Stomach smooth muscle (tissue), 2 donors: ENCODE measurements at regions not wholly inside any gene's neighbourhood (a gene's known extent, or its start where the extent isn't known, plus 50 kb on each side); places are given as distances from the start of the nearest gene placed in this dataset.
"Not testable (repeated sequence)": the region's sequence is repeated elsewhere in the genome, so short reads cannot be mapped to it uniquely, and the experiment has no call there.

Source experiments
- H3K27ac ChIP-seq: one replicate; pipeline ENCODE4 v1.7.0; 2013; ENCODE audit warnings: mild to moderate bottlenecking, low read length, inconsistent platforms
- H3K27me3 ChIP-seq, 2 donors: one replicate each; pipeline ENCODE4 v1.7.0; 2013; ENCODE audit warnings: low read length in 2 of 2; ENCODE audit not compliant: insufficient read depth in 2 of 2, control insufficient read depth in 1 of 2
- H3K36me3 ChIP-seq, 2 donors: one replicate each; pipeline ENCODE4 v1.7.0; 2013; ENCODE audit warnings: low read length in 2 of 2; ENCODE audit not compliant: control insufficient read depth in 2 of 2, insufficient read depth in 2 of 2
- H3K4me1 ChIP-seq: one replicate; pipeline ENCODE4 v1.7.0; 2013; ENCODE audit warnings: low read length; ENCODE audit not compliant: control insufficient read depth, insufficient read depth
- H3K4me3 ChIP-seq, 2 donors: one replicate each; pipeline ENCODE4 v1.7.0; 2013; ENCODE audit warnings: low read length in 2 of 2
- H3K9ac ChIP-seq, 2 donors: one replicate each; pipeline ENCODE4 v1.7.0; 2013; ENCODE audit warnings: low read length in 2 of 2, mild to moderate bottlenecking in 1 of 2
- H3K9me3 ChIP-seq, 2 donors: one replicate each; pipeline ENCODE4 v1.7.0; 2013; ENCODE audit warnings: low read length in 2 of 2; ENCODE audit not compliant: control insufficient read depth in 2 of 2
- donor health status: healthy.
- donor health status: Pancreatic carcinoma.

DNA sequence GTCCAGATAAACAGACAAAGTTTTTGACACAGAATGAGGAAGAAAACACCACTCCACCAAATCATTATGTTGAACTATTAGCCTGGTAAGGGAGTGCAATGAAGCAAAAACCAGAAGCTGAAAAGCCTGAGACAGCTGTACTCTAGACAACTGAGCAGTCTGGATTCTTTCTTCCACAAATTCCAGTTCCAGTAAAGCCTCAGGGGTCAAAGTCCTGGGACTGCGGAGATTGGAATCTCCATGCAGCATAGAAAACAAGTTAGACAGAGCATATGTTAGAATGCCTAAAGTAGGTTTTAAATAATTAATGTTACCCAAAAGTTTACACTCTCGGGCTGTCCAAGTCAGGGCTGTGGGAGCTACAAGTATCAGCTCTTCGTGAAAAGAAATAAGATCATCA is 263.2 kb downstream of the TECRL start:
- no peak overlapping the region for H3K9ac ChIP-seq
- no peak overlapping the region for H3K4me3 ChIP-seq
- no peaks in the 10 kb centered on the region for H3K27me3 ChIP-seq
- H3K4me1 ChIP-seq, result no peaks in the 10 kb centered on the region
- peaks cover 0 to 5% of the 10 kb centered on the region in 2 donors for H3K9me3 ChIP-seq
- no peaks in the 10 kb centered on the region for H3K36me3 ChIP-seq
- H3K27ac ChIP-seq, result no peak overlapping the region

DNA sequence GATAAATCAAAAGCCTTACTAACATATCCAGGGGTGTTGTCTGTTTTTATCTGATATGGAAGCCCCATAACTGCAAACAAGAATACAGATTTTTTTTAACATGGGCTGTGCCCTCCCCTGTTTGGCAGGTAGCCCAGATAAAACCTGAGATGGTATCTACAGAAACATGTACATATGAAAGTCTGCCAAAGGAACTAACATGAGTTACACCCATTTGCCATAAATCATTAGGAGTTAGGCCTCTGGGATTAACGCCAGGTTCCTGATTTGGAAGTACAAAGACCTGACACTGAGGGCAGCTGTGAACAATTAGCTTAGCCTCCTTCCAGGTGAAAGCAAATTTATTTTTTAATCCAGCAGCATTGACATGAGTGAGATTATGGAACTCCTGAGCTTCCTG is 264.3 kb downstream of the TECRL start:
- Histone ChIP-seq H3K4me3 (no peak overlapping the region), H3K36me3 (no peaks in the 10 kb centered on the region), H3K4me1 (no peaks in the 10 kb centered on the region), H3K27me3 (no peaks in the 10 kb centered on the region), H3K9ac (no peak overlapping the region), H3K9me3 (peaks cover 0 to 5% of the 10 kb centered on the region in 2 donors), H3K27ac (no peak overlapping the region)

DNA sequence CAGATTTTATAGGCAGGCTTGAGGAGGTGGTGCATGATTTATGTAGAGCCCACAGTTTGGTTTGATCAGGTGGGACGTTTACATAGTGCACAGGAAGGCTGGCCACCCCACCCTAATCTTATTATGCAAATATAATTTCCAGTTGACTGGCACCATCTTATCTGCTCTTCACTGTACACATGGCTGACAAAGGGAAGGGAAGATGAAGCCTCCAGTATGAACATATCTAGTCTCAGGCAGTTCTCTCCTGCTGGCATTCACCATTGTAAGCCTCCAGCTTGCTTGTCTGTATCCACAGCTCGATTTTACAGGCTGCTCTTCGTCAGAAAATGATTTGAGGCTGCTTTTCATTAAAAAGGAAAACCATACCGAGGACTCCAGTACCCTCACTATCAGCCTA is 278.3 kb downstream of the TECRL start:
- Histone ChIP-seq H3K36me3 (no peaks in the 10 kb centered on the region), H3K9ac (no peak overlapping the region), H3K4me3 (no peak overlapping the region), H3K27ac (no peak overlapping the region), H3K9me3 (no peaks in the 10 kb centered on the region), H3K4me1 (no peaks in the 10 kb centered on the region), H3K27me3 (no peaks in the 10 kb centered on the region)

DNA sequence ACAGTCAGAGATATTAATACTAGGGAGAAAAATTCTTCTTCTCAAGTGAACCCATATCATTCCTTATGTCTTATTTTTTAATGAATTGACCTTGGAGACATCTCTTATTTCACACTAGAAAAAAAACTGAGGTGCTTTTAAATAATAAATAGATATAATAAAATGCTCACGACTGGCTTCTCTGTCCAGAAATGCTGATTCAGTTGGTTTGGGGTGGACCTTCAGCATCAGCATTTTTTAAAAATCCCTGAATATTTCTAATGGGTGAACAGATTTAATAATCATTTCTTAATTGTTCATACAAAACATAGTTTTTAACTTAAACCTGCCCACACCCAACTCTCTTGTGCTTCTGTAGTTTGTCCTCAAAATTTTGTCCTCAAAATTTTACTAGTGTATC is 283.9 kb downstream of the TECRL start:
- no peaks in the 10 kb centered on the region for H3K9me3 ChIP-seq
- no peak overlapping the region for H3K27ac ChIP-seq
- no peaks in the 10 kb centered on the region for H3K4me1 ChIP-seq
- H3K27me3 ChIP-seq, result no peaks in the 10 kb centered on the region
- H3K4me3 ChIP-seq, result no peak overlapping the region
- no peaks in the 10 kb centered on the region for H3K36me3 ChIP-seq
- no peak overlapping the region for H3K9ac ChIP-seq

DNA sequence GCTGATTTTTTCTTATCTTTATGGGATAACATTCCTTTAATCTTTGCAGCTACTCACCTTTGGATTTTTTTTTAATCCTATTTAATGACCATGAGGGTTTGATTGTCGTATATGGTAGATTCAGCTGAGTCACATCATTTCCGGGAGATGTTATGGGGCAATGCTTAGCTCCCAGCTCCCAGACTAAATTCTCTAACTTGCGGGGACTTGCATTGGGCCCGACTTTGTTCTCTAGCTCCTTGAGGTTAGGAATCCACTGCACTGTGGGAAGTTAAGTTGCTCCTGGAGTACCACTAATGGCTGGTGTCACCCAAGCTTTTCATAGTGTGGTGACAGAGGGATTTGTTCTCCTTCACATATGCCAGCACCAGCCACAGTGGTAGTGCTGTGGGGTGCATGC is 287.4 kb downstream of the TECRL start:
- Histone ChIP-seq H3K4me1 (no peaks in the 10 kb centered on the region), H3K9ac (no peak overlapping the region), H3K9me3 (peaks cover 0 to 3% of the 10 kb centered on the region in 2 donors), H3K36me3 (no peaks in the 10 kb centered on the region), H3K27me3 (no peaks in the 10 kb centered on the region), H3K4me3 (no peak overlapping the region), H3K27ac (no peak overlapping the region)

DNA sequence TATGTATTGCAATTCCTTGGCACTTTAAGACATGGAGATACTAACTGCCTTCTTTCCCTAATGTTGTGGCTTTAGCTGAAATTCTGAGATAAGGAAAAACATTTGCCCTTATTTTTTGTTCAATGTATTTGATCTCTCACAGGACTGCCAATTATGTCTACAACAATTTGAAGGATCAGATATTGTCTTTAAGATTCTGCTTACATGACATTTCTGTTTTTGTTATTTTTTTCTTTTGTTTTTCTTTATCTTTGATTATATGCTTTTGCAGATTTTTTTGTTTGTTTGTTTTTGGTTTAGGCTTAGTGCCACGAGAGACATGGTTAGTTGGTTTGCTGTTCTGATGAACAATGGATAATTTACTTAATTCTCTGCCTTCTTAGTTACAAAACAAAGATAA is 303.3 kb downstream of the TECRL start:
- Histone ChIP-seq H3K9ac (no peak overlapping the region), H3K9me3 (no peaks in the 10 kb centered on the region)

DNA sequence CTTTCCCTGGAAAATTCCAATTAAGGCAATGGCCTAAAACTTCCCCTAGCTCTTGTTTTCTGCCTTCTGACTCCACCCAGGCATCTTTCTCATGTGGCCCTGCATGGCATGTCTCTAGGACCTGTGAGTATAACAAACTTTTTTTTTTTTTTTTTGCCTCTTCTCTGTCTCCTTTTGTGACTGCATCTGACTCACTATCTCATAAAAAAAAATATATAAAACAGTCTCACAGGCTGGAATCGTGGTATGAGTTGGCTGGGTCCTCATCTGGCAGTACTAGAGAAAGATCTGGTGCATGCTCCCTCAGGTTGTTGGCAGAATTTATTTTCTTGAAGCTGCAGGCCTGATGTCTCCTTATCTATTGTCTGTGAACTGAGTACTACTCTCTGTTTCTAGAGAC is 313.9 kb downstream of the TECRL start:
- Histone ChIP-seq H3K27ac (no peak overlapping the region), H3K9me3 (no peaks in the 10 kb centered on the region), H3K4me3 (no peak overlapping the region), H3K4me1 (no peaks in the 10 kb centered on the region), H3K9ac (no peak overlapping the region), H3K36me3 (no peaks in the 10 kb centered on the region), H3K27me3 (no peaks in the 10 kb centered on the region)

More for the DNA sequence above, 303.3 kb downstream of the TECRL start:
- H3K4me1 ChIP-seq, result no peaks in the 10 kb centered on the region
- no peak overlapping the region for H3K27ac ChIP-seq
- no peaks in the 10 kb centered on the region for H3K27me3 ChIP-seq
- no peak overlapping the region for H3K4me3 ChIP-seq
- H3K36me3 ChIP-seq, result no peaks in the 10 kb centered on the region

DNA sequence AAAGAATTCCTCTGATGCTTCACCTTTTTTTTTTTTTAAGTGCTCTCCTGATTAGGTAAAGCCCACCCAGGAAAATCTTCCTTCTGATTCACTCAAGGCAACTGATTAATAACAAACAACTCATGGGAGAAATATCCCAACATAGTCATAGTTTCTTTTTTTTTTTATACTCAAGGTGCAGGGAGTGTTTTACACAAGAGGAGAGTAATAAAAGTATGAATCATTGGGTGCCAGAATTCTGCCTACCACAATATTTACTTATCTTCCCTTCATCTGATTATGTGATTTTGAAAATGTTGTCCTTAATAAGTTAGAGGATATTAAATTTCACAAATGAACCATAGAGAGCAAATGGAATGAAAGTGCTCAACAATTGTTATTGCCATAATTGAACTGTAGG is 329.9 kb downstream of the TECRL start:
- Histone ChIP-seq H3K9me3 (no peaks in the 10 kb centered on the region), H3K9ac (no peak overlapping the region), H3K36me3 (no peaks in the 10 kb centered on the region), H3K27ac (no peak overlapping the region), H3K4me3 (no peak overlapping the region), H3K27me3 (no peaks in the 10 kb centered on the region), H3K4me1 (no peaks in the 10 kb centered on the region)

DNA sequence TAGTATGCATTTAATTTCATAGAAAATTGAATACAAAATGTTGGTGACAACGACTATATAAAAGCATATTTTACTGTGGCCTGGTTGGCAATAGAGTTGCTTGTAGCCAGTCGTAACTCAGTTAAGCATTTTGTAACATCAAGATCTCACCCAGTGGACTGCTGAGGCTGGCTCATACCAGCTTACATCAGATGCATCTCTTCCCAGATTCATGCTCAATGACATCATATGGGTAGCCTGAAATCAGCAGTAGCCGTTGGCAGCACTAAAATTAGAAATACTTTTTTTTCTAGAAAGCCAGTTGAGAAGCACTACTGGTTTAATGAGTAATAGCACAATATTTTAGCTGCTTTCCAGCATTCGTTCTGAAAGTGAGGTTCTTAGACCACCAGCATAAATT is 341.2 kb downstream of the TECRL start:
- H3K27ac ChIP-seq, result no peak overlapping the region

DNA sequence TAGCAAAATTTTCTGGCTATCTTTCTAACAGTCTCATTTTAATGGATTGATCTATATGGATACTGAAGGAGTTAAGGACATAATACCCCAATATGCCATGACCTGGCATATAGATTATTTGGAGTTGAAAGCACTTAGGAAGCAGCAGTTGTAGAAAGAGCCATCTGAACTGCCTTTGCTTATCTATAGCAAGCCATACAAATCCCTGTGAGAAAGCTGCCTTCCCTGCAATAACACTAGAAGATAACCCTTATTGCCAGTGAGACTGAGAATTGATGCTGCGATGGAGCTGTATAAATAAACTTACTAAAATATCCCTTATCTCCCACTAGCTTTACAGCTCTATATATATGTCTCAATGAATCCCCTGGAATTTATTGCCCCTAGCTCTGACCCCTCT is 346.3 kb downstream of the TECRL start:
- no peaks in the 10 kb centered on the region for H3K36me3 ChIP-seq
- no peaks in the 10 kb centered on the region for H3K4me1 ChIP-seq
- no peaks in the 10 kb centered on the region for H3K27me3 ChIP-seq
- H3K27ac ChIP-seq, result no peak overlapping the region
- H3K4me3 ChIP-seq, result no peak overlapping the region
- no peaks in the 10 kb centered on the region for H3K9me3 ChIP-seq
- no peak overlapping the region for H3K9ac ChIP-seq

More for the DNA sequence above, 341.2 kb downstream of the TECRL start:
- Histone ChIP-seq H3K9ac (no peak overlapping the region), H3K27me3 (no peaks in the 10 kb centered on the region), H3K36me3 (no peaks in the 10 kb centered on the region), H3K4me1 (no peaks in the 10 kb centered on the region), H3K4me3 (no peak overlapping the region), H3K9me3 (no peaks in the 10 kb centered on the region)

DNA sequence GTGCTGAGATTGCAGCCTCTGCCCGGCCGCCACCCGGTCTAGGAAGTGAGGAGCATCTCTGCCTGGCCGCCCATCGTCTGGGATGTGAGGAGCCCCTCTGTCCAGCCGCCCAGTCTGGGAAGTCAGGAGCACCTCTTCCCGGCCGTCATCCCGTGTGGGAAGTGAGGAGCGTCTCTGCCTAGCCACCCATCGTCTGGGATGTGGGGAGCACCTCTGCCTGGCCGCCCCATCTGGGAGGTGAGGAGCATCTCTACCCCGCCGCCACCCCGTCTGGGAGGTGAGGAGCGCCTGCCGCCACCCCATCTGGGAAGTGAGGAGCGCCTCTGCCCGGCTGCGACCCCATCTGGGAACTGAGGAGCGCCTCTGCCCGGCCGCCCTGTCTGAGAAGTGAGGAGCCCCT is 372.2 kb downstream of the TECRL start:
- not testable (repeated sequence) for H3K9me3 ChIP-seq, H3K4me3 ChIP-seq, H3K4me1 ChIP-seq, H3K27me3 ChIP-seq, H3K27ac ChIP-seq, H3K36me3 ChIP-seq, H3K9ac ChIP-seq

DNA sequence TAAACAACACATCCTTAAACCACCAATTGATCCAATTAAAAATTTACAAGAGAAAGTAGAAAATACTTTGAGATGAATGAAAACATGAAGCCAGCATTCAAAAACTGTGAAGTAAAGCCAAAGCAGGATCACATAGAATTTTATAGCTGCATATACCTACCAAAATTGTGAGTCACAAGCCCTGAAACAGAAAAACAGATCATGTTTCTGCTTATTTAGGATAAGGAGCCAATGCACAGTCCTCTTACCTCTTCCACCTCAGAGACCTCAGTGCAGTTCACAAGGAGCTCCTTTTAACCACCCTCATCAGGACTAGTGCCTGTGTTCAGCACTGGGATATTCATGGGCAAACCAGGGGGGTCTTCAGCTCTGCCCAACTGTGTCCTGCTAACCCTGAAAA is 386.7 kb downstream of the TECRL start:
- H3K27me3 ChIP-seq, result no peaks in the 10 kb centered on the region
- H3K4me3 ChIP-seq, result no peak overlapping the region
- H3K4me1 ChIP-seq, result no peaks in the 10 kb centered on the region
- H3K9me3 ChIP-seq, result peaks cover 0 to 3% of the 10 kb centered on the region in 2 donors
- no peak overlapping the region for H3K27ac ChIP-seq
- H3K9ac ChIP-seq, result no peak overlapping the region
- no peaks in the 10 kb centered on the region for H3K36me3 ChIP-seq
